Kidney epithelial cell (primary cell): ENCODE measurements at regions not wholly inside any gene's neighbourhood (a gene's known extent, or its start where the extent isn't known, plus 50 kb on each side); places are given as distances from the start of the nearest gene placed in this dataset.

Source experiments
- DNase-seq: peaks from one replicate; pipeline ENCODE4 v3.0.0-alpha.2; 2010; ENCODE audit warnings: low read depth
- H3K27me3 ChIP-seq: 2 replicates; pipeline ENCODE4 v1.6.0; 2011; ENCODE audit warnings: low read length; ENCODE audit not compliant: control insufficient read depth, insufficient read depth
- H3K36me3 ChIP-seq: 2 replicates; pipeline ENCODE4 v1.5.1; 2011; ENCODE audit warnings: low read length; ENCODE audit not compliant: control insufficient read depth, insufficient read depth
- H3K4me3 ChIP-seq: 2 replicates; pipeline ENCODE4 v1.5.1; 2011; ENCODE audit warnings: low read depth, mild to moderate bottlenecking, control low read depth, low read length
- CTCF ChIP-seq: IDR thresholded peaks from 2 replicates; pipeline ENCODE4 v1.5.1; 2011; ENCODE audit warnings: mild to moderate bottlenecking, moderate library complexity, low read length, control low read depth, inconsistent platforms; ENCODE audit not compliant: insufficient read depth, poor library complexity, severe bottlenecking

- TF ChIP-seq CTCF, result no peak
- DNase-seq, result no peak
- Histone ChIP-seq H3K4me3 (no peak overlapping the region), H3K27me3 (no peaks in the 10 kb centered on the region), H3K36me3 (no peaks in the 10 kb centered on the region)
Measured at GRCh38 chr6:104017410-104018381, 842.0 kb downstream of the HACE1 start.

GRCh38 chr6:104014163-104014959 lies 845.4 kb downstream of the HACE1 start:
- TF ChIP-seq CTCF, result no peak
- Histone ChIP-seq H3K4me3 (no peak overlapping the region), H3K27me3 (no peaks in the 10 kb centered on the region), H3K36me3 (no peaks in the 10 kb centered on the region)
- DNase-seq, result no peak

- no peaks in the 10 kb centered on the region for H3K27me3 ChIP-seq
- DNase-seq, result no peak
- no peak overlapping the region for H3K4me3 ChIP-seq
- TF ChIP-seq CTCF, result no peak
- H3K36me3 ChIP-seq, result no peaks in the 10 kb centered on the region
Measured at GRCh38 chr6:104013312-104013971, 846.3 kb downstream of the HACE1 start.

GRCh38 chr6:104010897-104011296 lies 848.8 kb downstream of the HACE1 start:
- no peak for DNase-seq
- H3K27me3 ChIP-seq, result no peaks in the 10 kb centered on the region
- H3K36me3 ChIP-seq, result no peaks in the 10 kb centered on the region
- TF ChIP-seq CTCF, result no peak
- H3K4me3 ChIP-seq, result no peak overlapping the region

- Histone ChIP-seq H3K36me3 (no peaks in the 10 kb centered on the region), H3K27me3 (no peaks in the 10 kb centered on the region), H3K4me3 (no peak overlapping the region)
- peak; percentile 1 for TF ChIP-seq CTCF
- no peak for DNase-seq
Measured at GRCh38 chr6:104003803-104004516, 855.8 kb downstream of the HACE1 start.
